NCI-H2196 treated with DMSO at 0.1 percent for 48 hours (cell line): ENCODE measurements at regions not wholly inside any gene's neighbourhood (a gene's known extent, or its start where the extent isn't known, plus 50 kb on each side); places are given as distances from the start of the nearest gene placed in this dataset.

Experiments used
- DNase-seq: peaks from one replicate; lab custom pipeline; 2025; ENCODE audit not compliant: unreplicated experiment; lab: John Stamatoyannopoulos, UW

DNA sequence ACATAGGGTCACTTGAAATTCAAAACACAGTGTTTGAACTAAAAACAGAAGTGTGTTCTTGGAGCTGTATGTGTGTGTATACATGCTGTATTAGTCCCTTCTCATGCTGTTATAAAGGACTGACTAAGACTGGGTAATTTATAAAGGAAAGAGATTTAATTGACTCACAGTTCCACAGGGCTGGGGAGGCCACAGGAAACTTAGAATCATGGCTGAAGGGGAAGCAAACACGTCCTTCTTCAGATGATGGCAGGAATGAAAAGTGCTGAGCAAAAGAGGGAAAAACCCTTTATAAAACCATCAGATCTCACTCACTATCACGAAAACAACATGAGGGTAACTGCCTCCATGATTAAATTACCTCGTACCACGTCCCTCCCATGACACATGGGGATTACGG lies 224.1 kb downstream of the BCAT1 start:
- no peak for DNase-seq

GRCh38 chr12:24723759-24724158 lies 225.1 kb downstream of the BCAT1 start:
- DNase-seq = no peak

- DNase-seq = no peak
Observed at GRCh38 chr12:24721191-24721590, 227.7 kb downstream of the BCAT1 start.

- DNase-seq = no peak
Observed at GRCh38 chr12:24719293-24719721, 229.6 kb downstream of the BCAT1 start.

DNA sequence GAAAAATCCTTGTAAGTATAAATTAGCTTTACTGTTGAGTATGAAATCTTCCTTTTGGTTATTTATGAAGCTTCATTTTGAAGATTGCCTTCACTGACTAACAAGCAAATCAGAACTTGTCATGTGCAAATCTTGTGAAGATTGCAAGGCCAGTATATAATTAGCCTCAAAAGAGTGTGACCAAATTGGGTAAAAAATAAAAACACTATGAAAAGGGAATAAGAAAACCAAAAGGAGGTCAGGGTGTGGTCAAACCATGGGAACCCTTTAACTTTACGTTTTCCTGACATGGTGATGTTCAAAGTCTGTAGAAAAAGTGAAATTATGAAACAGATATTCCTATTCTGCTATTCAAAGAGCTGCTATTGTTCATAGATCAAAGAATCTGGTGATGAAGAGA lies 230.3 kb downstream of the BCAT1 start:
- no peak for DNase-seq

DNA sequence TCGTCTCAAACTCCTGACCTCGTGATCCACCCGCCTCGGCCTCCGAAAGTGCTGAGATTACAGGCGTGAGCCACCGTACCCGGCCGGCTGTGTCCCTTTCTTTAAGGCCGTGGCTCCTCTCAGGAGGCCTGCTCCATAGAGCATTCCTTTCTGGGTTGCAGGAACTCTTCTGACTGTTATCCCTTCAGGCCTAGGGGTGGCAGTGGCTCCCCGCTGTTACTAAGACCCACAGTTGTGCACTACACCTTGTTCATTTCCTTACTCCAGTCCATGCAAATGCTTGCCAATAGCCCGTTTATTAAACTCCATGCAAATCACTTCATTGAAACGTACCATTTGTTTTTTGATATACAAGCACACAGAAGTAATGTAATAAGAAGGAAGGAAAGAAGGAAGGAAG lies 234.7 kb downstream of the BCAT1 start:
- no peak for DNase-seq

- no peak for DNase-seq
Observed at GRCh38 chr12:24711056-24712008, 237.6 kb downstream of the BCAT1 start.

DNA sequence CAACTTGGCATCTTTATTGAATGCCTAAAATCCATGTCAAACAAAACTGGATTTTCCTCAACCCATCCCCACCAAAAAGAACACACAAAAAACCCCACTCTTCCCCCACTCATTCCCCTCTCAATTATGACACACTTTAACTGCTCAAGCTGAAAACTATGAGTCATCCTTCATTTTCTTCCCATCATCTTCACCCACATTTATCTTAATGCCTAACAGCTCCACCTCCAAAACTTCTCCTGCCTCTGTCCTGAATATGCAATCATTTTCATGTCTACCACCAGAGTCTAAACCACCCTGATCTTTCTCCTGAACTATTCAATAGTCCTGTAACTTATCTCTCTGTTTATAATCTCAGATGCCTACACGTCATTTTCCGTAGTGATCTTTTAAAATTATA lies 239.7 kb downstream of the BCAT1 start:
- no peak for DNase-seq

DNA sequence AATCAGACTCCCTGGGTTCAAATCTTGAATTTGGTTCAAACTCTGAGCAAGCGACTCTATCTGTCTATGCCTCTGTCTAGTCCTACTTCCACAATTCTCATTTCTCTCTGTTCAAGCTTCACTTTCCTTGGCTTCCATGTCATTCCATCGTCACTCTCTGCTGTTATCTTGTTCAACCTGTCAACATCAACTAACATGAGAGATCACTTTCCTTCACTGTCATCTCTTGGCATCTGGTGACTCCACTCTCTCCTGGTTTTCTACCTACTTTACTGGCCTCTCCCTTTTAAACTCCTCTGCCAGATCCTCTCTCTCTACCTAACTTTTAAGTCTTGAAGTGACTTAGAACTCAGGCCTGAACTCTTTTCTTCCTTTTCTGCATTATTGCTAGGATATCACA lies 240.2 kb downstream of the BCAT1 start:
- no peak for DNase-seq

DNA sequence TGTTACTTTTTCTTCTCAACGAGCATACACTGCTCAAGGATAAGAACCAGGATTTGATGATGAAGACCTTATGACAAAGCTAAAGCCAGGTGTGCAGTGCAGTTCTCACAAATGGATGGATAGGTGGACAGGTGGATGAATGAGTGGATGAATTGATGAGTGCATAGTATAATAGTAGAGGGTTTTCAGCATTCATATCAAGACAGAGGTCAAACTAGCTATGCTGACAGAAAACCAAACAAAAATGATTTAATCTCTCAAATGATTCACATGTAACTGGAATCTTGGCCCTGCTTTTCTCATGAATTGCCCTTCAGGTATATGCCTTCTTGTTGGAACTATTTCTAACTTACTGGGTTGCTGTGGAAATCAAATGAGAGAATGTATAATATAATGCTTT lies 240.9 kb downstream of the BCAT1 start:
- no peak for DNase-seq

GRCh38 chr12:24707334-24707733 lies 241.6 kb downstream of the BCAT1 start:
- no peak for DNase-seq

GRCh38 chr12:24705741-24706358 lies 243.1 kb downstream of the BCAT1 start:
- no peak for DNase-seq

DNA sequence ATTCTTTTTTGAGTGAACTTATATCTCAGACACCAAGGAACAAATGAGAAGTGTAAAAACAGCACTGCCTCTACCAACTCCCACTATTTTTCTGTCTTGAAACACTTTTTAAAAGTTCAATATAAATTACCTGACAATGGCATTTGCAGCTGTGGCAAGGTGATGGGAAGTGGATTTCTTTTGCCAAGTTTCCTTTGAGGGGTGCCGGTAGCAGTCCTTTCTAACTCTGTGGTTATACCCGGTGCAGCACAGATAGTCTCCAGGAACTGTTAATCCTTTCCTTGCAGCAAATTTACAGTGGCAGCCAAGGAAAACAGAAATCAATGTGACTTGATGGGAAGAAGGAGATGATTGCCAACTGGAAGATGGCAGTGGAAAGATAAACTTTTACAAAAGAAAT lies 243.7 kb downstream of the BCAT1 start:
- DNase-seq = no peak

- DNase-seq = no peak
Observed at GRCh38 chr12:24701343-24701742, 247.6 kb downstream of the BCAT1 start.

DNA sequence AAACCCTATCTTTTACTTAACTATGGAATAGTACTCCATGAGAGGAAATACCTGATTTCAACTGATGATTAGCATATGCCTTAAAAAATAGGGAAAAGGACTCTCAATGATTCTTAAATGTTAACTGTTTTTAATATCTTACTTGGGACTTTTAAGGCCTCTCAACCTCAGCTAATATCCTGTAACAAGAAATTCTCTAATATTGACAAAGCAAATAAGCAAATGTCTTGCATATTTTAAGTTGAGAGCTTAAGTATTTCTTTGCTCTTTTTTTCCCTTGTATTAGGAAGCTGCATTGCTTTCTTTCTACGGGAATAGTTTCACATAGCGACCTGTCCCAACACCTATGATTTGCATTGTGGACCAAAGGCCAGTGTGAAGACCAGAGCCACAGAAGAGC lies 249.9 kb downstream of the BCAT1 start:
- DNase-seq = no peak

GRCh38 chr12:24697769-24698168 lies 251.1 kb downstream of the BCAT1 start:
- DNase-seq = no peak

- DNase-seq = no peak
Observed at GRCh38 chr12:24697295-24697694, 251.6 kb downstream of the BCAT1 start.

GRCh38 chr12:24696800-24697199 lies 252.1 kb downstream of the BCAT1 start:
- DNase-seq = no peak

- no peak for DNase-seq
Observed at GRCh38 chr12:24695657-24696329, 253.1 kb downstream of the BCAT1 start.

DNA sequence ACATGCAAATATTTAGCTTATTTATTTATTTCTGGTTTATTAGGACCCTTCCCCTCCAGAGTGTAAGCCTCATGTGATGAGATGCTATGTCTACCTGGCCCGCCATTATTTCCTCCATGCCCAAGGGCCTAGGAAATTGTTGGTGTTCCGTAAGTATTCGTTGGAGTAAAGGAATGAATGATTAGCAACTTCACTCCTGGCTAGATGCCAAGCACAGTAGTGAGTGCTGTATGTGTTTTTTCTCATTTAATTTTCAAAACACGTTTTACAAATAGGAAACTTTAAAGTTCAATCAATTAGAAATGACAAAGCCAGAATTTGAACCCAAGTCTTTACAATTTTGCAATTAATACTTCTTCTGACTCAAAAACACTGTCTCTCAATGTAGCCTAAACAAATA lies 253.8 kb downstream of the BCAT1 start:
- DNase-seq = no peak

- no peak for DNase-seq
Observed at GRCh38 chr12:24688601-24689000, 260.3 kb downstream of the BCAT1 start.

GRCh38 chr12:24681570-24681969 lies 267.3 kb downstream of the BCAT1 start:
- no peak for DNase-seq
